GM18511 (cell line): ENCODE measurements at regions not wholly inside any gene's neighbourhood (a gene's known extent, or its start where the extent isn't known, plus 50 kb on each side); places are given as distances from the start of the nearest gene placed in this dataset.

ENCODE experiments used
- ATAC-seq: cut with Tn5 transposase; IDR thresholded peaks from one replicate; pipeline ENCODE4 v1.9.1; 2021; ENCODE audit warnings: mild to moderate bottlenecking, moderate library complexity; ENCODE audit not compliant: unreplicated experiment

GRCh38 chr1:244339073-244339692, 112.5 kb downstream of the ADSS2 start:
- no peak for ATAC-seq

- no peak for ATAC-seq
Measured at GRCh38 chr1:244339776-244340175, 111.9 kb downstream of the ADSS2 start.

GRCh38 chr1:244340396-244340795, 111.3 kb downstream of the ADSS2 start:
- no peak for ATAC-seq

GRCh38 chr1:244341455-244342450, 110.0 kb downstream of the ADSS2 start:
- peak; percentile 71 for ATAC-seq

- ATAC-seq, result no peak
Measured at GRCh38 chr1:244344001-244344400, 107.7 kb downstream of the ADSS2 start.

GRCh38 chr1:244346972-244347618, 104.6 kb downstream of the ADSS2 start:
- no peak for ATAC-seq

- ATAC-seq, result no peak
Measured at GRCh38 chr1:244347942-244348341, 103.8 kb downstream of the ADSS2 start.

GRCh38 chr1:244349103-244349531, 102.6 kb downstream of the ADSS2 start:
- no peak for ATAC-seq

GRCh38 chr1:244349581-244350001, 102.1 kb downstream of the ADSS2 start:
- ATAC-seq, result no peak

GRCh38 chr1:244350027-244350426, 101.7 kb downstream of the ADSS2 start:
- ATAC-seq, result peak; percentile 82

GRCh38 chr1:244352156-244352830, 99.4 kb downstream of the ADSS2 start:
- ATAC-seq, result no peak

GRCh38 chr1:244353551-244354091, 98.1 kb downstream of the ADSS2 start:
- peak; percentile 45 for ATAC-seq

GRCh38 chr1:244354810-244355278, 96.9 kb downstream of the ADSS2 start:
- no peak for ATAC-seq

GRCh38 chr1:244356376-244356775, 95.3 kb downstream of the ADSS2 start:
- no peak for ATAC-seq
